Amygdala (tissue), 56 donors: ENCODE measurements at regions not wholly inside any gene's neighbourhood (a gene's known extent, or its start where the extent isn't known, plus 50 kb on each side); places are given as distances from the start of the nearest gene placed in this dataset.

Experiments
- DNase-seq, 56 donors: peaks; one replicate each; lab custom pipeline; 2025; lab: John Stamatoyannopoulos, UW

DNA sequence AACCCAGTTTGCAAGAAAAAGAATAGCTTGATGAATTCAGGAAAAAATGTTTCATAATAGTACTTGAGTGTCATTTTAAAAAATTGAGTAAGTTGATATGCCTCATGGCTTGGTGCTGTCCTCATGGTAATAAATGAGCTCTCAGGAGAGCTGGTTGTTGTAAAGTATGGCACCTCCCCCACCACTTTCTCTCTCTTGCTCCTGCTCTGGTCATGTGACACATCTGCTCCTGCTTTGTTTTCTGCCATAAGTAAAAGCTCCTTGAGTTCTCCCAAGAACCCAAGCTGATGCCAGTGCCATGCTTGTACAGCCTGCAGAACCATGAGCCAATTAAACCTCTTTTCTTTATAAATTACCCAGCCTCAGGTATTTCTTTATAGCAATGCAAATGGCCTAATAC lies 108.8 kb upstream of the CRBN start:
- DNase-seq = no peak

DNA sequence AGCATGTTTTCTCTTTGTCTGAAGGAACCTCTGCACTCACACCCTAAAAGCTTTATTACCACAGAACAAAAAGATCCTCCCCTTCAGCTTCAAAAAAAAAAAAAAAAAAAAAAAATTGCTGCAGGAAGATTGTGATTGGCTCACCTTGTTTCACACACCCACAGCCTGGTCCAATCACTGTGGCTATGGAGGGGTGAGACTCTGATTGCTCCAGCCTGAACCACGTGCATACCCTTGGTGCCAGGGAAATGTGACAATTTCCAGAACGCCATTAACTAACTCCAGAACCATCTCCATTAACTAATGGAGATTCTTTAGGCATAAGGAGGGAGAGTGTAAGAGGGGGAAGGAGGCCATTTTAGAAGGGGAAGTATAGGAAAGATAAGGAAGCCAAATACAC lies 106.5 kb upstream of the CRBN start:
- DNase-seq = no peak

DNA sequence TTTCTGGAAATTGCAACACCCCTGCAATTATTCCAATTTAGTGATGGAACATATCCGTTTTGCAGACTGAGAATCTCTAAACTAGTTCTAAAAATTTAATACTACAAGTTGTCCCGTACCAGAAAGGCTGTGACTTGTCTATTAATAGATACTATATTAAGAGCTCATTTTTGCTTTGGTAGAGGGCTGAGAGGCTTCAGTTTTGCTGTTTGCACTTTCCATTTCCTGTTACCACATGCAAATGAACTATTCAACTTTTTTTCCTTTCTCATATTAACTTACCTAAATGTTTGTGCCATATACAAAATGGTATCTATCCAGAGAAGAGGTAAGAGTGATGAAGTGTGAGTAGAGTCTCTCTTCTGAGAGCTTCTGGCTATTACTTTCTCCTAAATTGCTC lies 101.5 kb upstream of the CRBN start:
- no peak for DNase-seq

- no peak for DNase-seq
Measured at GRCh38 chr3:3280396-3280795, 100.9 kb upstream of the CRBN start.

DNA sequence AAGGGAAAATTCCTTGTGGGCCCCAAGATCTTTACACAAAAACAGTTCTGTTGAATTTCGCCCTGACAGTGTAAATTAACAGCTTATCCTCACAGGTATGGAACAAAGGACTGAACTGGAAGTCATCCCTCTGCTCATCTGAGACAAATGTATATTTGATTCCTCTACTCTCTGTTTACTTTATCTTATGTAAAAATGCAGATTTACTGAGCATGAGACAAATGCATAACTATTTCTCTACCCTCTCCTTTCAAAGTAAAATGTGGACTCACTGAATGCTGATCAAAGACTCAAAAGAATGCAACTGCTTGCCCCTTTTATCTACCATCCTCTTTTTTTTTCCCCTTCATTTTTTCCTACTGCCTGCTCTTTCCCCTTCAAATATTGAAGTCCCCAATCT lies 98.6 kb upstream of the CRBN start:
- no peak for DNase-seq

- DNase-seq = no peak
Measured at GRCh38 chr3:3276630-3277029, 97.1 kb upstream of the CRBN start.

DNA sequence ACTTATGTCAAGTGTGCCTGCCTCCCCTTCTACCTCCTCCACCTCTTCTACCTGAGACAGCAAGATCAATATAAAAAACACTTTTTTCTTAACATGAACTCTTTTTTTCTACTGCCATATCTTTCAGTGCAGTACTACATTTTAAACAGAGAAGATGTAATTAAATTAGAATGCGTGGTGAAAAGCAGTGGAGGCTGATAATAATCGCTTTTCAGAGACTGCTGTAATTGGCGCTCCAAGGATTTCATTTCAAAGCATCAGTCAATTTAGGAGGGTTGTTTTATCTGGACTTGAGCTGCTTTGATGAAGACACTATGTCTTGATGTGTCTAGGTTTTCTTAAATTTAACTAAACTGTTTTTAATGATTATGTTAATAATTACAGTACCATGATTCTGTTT lies 85.3 kb upstream of the CRBN start:
- no peak for DNase-seq

DNA sequence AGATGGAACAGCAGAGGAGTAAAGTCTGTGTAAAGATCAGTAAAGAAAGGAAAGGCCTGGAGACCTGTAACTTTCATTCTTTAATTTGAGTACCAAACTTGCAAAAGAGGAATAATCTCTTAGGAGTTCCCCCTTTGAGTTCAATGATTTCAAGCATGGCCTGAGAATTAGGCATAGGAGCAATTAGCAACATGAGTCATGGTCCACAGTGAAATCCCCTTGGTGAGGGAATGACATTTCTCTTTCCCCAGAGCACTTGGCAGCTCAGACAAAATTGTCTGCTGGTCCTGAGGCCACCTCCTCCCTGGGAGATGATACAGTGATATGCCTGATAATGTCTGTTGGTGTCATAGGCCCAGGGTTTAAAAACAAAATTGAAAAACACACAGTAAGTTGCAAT lies 81.4 kb upstream of the CRBN start:
- DNase-seq = no peak

GRCh38 chr3:3259181-3259580 lies 79.7 kb upstream of the CRBN start:
- DNase-seq = no peak

DNA sequence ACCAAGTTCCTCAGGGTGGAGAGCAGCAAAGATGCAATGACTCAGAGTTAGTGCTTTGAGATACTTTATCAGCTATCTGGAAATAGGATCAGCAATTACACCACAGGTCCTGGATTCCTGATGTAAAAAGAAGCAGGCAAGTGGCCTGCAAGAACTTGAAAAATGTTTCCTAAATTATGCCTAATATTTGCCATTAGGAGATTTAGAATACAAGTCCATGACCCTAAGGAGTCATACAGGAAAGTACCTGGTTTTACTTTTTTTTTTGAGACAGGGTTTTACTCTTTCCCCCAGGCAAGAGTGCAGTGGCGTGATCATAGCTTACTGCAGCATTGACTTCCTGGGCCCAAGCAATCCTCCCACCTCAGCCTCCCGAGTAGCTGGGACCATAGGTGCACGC lies 78.8 kb upstream of the CRBN start:
- DNase-seq = no peak

- DNase-seq = no peak
Measured at GRCh38 chr3:3241596-3241995, 62.1 kb upstream of the CRBN start.

DNA sequence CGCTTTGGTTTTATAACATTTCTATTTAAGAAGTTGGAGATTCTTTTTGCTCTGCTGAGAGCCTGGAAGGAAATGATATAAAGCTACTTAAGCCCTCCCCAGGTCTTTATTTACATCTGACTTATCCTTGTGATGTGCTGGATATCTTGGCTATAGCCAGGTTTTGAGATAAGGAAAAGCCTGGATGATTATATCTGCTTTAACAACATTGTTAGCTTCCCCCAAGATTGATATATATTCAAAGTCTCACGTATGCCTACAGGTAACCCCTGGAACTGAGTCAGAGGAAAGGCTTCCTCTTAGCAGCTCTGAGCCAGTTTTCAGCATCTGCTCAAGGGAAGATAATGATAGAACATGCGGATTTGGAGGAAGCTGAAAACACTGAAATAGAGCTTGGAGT lies 61.5 kb upstream of the CRBN start:
- no peak for DNase-seq

DNA sequence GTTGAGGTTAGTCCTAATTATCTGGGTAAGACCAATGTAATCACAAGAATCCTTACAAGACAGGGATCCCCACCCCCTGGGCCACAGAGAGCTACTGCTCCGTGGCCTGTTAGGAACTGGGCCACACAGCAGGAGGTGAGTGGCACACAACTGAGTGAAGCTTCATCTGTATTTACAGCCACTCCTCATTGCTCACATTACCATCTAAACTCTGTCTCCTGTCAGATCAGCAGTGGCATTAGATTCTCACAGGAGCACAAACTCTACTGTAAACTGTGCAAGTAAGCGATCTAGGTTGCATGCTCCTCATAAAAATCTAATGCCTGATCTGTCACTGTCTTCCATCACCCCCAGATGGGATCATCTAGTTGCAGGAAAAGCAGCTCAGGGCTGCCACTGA lies 58.5 kb upstream of the CRBN start:
- no peak for DNase-seq

- no peak for DNase-seq
Measured at GRCh38 chr3:3232251-3232650, 52.8 kb upstream of the CRBN start.
